ENCODE measurements at regions not wholly inside any gene's neighbourhood (a gene's known extent, or its start where the extent isn't known, plus 50 kb on each side); places are given as distances from the start of the nearest gene placed in this dataset.

- ATAC-seq (no peak), DNase-seq (no peak)
- POLR2A ChIA-PET, result no interaction called here
- no peaks in the 10 kb centered on the region for H3K4me1 Mint-ChIP-seq
- H3K4me3 Mint-ChIP-seq, result no peak overlapping the region
- H3K27me3 Mint-ChIP-seq, result peaks cover 7 to 27% (median 12%) of the 10 kb centered on the region in 5 donors
- no peak overlapping the region for H3K27ac Mint-ChIP-seq
- peaks cover 0 to 39% (median 27%) of the 10 kb centered on the region in 9 donors for H3K9me3 Mint-ChIP-seq
- peaks cover 0 to 25% (median 6%) of the 10 kb centered on the region in 3 donors for H3K36me3 Mint-ChIP-seq
These were observed 184.9 kb downstream of the URB2 start for GRCh38 chr1:229810961-229811360.

DNA sequence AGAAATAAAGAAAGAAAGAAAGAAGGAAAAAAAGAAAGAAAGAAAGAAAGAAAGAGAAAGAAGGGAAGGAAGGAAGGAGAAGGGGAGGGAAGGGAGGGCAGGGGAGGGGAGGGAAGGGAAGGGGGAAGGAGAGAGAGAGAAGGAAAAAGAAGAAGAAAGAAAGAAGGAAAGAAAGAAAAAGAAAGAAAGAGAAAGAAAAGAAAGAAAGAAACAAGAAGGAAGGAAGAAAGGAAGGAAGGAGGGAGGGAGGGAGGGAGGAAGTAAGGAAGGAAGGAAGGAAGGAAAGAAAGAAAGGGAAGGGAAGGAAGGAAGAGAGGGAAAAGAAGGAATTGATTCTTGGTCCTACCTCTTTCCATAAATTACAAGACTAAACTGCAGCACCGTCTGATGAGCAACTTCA is 186.1 kb downstream of the URB2 start:
- Mint-ChIP-seq H3K27ac (no peak overlapping the region), H3K9me3 (peaks cover 0 to 34% (median 25%) of the 10 kb centered on the region in 9 donors), H3K36me3 (peaks cover 0 to 25% (median 4%) of the 10 kb centered on the region in 3 donors), H3K4me1 (no peaks in the 10 kb centered on the region), H3K4me3 (no peak overlapping the region), H3K27me3 (peaks cover 7 to 27% (median 14%) of the 10 kb centered on the region in 5 donors)
- POLR2A ChIA-PET, result no interaction called here
- ATAC-seq (no peak), DNase-seq (no peak)

- ATAC-seq, result no peak
These were observed 186.6 kb downstream of the URB2 start for GRCh38 chr1:229812693-229813092.

DNA sequence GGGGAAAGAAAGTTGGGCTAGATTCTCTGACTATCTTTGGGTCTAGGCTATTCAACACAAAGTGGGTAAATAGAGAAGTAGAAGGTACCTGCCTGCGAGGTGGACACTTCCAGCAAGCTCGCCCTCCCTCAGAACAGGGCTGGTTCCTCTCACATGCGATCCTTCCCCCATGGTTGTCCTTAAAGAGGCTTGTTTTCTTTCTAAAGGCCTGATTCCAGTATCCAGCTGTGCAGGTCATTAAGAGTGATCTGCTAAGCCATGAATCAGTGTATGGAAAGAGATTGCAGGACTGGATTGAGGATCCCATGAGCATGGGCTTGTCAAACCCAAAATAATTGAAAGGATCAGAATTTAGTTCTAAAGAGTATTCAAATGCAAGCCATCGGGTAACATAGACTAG is 189.0 kb downstream of the URB2 start:
- Mint-ChIP-seq H3K4me1 (no peaks in the 10 kb centered on the region), H3K9me3 (peaks cover 0 to 29% (median 11%) of the 10 kb centered on the region in 9 donors), H3K4me3 (no peak overlapping the region), H3K27me3 (peaks cover 6 to 22% (median 9%) of the 10 kb centered on the region in 5 donors), H3K27ac (no peak overlapping the region), H3K36me3 (peaks cover 0 to 21% (median 1%) of the 10 kb centered on the region in 3 donors)
- POLR2A ChIA-PET, result no interaction called here
- ATAC-seq, result no peak
- no peak for DNase-seq

More at GRCh38 chr1:229812693-229813092, 186.6 kb downstream of the URB2 start:
- no peak for DNase-seq
- H3K4me1 Mint-ChIP-seq, result no peaks in the 10 kb centered on the region
- H3K27ac Mint-ChIP-seq, result no peak overlapping the region
- peaks cover 0 to 25% (median 4%) of the 10 kb centered on the region in 3 donors for H3K36me3 Mint-ChIP-seq
- H3K9me3 Mint-ChIP-seq, result peaks cover 0 to 30% (median 25%) of the 10 kb centered on the region in 9 donors
- no peak overlapping the region for H3K4me3 Mint-ChIP-seq
- H3K27me3 Mint-ChIP-seq, result peaks cover 6 to 27% (median 14%) of the 10 kb centered on the region in 5 donors
- POLR2A ChIA-PET, result no interaction called here

- POLR2A ChIA-PET, result no interaction called here
- ATAC-seq, result no peak
- DNase-seq, result no peak
- Mint-ChIP-seq H3K4me1 (no peaks in the 10 kb centered on the region), H3K27ac (no peak overlapping the region), H3K36me3 (peaks cover 0 to 12% (median 0%) of the 10 kb centered on the region in 3 donors), H3K9me3 (peaks cover 0 to 20% (median 3%) of the 10 kb centered on the region in 9 donors), H3K4me3 (no peak overlapping the region), H3K27me3 (peaks cover 6 to 13% (median 8%) of the 10 kb centered on the region in 5 donors)
These were observed 189.9 kb downstream of the URB2 start for GRCh38 chr1:229815961-229816360.

DNA sequence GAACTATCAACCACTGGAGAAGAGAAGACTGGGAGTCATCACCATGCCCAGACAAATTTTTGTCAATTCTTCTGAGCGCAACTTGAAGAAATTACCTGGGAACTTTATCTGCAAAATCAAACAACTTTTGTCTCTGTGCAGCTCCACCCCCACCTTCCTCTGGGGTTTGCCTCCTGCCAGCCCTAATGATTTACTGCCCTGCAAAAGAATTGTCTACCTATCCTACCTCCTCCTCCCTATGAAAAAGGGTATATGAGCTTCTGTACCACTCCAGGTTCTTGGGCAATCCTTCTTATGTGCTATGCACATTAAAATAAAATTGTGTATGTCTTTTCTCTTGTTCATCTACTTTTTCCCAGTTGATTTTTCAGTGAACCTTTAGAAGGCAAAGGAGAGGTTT is 191.9 kb downstream of the URB2 start:
- H3K27me3 Mint-ChIP-seq, result peaks cover 0 to 4% (median 1%) of the 10 kb centered on the region in 5 donors
- ATAC-seq (no peak), DNase-seq (no peak)
- peaks cover 0 to 10% (median 0%) of the 10 kb centered on the region in 3 donors for H3K36me3 Mint-ChIP-seq
- peaks cover 0 to 16% (median 0%) of the 10 kb centered on the region in 9 donors for H3K9me3 Mint-ChIP-seq
- H3K27ac Mint-ChIP-seq, result no peak overlapping the region
- no peaks in the 10 kb centered on the region for H3K4me1 Mint-ChIP-seq
- POLR2A ChIA-PET, result no interaction called here
- H3K4me3 Mint-ChIP-seq, result no peak overlapping the region

- H3K4me1 Mint-ChIP-seq, result no peaks in the 10 kb centered on the region
- ATAC-seq (no peak), DNase-seq (no peak)
- H3K27ac Mint-ChIP-seq, result no peak overlapping the region
- POLR2A ChIA-PET, result no interaction called here
- H3K36me3 Mint-ChIP-seq, result peaks cover 0 to 10% (median 0%) of the 10 kb centered on the region in 3 donors
- peaks cover 0 to 16% (median 0%) of the 10 kb centered on the region in 9 donors for H3K9me3 Mint-ChIP-seq
- H3K27me3 Mint-ChIP-seq, result peaks cover 0 to 4% (median 1%) of the 10 kb centered on the region in 5 donors
- H3K4me3 Mint-ChIP-seq, result no peak overlapping the region
These were observed 193.0 kb downstream of the URB2 start for GRCh38 chr1:229819091-229819490.

- Mint-ChIP-seq H3K27me3 (peaks cover 0 to 7% (median 1%) of the 10 kb centered on the region in 5 donors), H3K4me3 (no peak overlapping the region), H3K9me3 (peaks cover 0 to 34% (median 7%) of the 10 kb centered on the region in 9 donors), H3K4me1 (no peaks in the 10 kb centered on the region), H3K27ac (no peak overlapping the region), H3K36me3 (peaks cover 0 to 20% (median 8%) of the 10 kb centered on the region in 3 donors)
- POLR2A ChIA-PET, result no interaction called here
- DNase-seq (no peak), ATAC-seq (no peak)
These were observed 196.0 kb downstream of the URB2 start for GRCh38 chr1:229822026-229822425.

DNA sequence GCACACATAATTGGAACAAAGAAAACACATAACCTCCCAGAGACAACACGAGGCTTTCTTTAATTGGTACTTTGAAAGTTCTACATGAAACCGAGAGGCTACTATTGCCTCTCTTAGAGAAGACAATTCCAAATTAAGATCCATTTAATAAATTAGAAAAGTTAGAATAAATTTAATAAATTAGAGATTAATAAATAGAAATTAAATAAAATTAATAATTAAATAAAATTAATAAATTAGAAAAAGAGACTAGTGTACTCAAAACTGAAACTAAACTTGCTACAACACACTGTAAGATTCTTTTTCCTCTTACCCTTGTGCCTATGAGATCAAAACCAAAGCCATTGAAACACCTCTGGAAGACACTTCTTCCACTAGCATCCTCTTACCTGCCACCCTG is 199.0 kb downstream of the URB2 start:
- Mint-ChIP-seq H3K36me3 (peaks cover 0 to 21% (median 12%) of the 10 kb centered on the region in 3 donors), H3K4me1 (no peaks in the 10 kb centered on the region), H3K27ac (no peak overlapping the region), H3K4me3 (no peak overlapping the region), H3K9me3 (peaks cover 0 to 34% (median 13%) of the 10 kb centered on the region in 9 donors), H3K27me3 (peaks cover 0 to 15% (median 2%) of the 10 kb centered on the region in 5 donors)
- ATAC-seq (no peak), DNase-seq (no peak)
- POLR2A ChIA-PET, result no interaction called here

GRCh38 chr1:229828461-229828860 is 202.4 kb downstream of the URB2 start:
- peaks cover 0 to 21% (median 12%) of the 10 kb centered on the region in 3 donors for H3K36me3 Mint-ChIP-seq
- no peak for ATAC-seq
- peaks cover 0 to 34% (median 13%) of the 10 kb centered on the region in 9 donors for H3K9me3 Mint-ChIP-seq
- no peaks in the 10 kb centered on the region for H3K4me1 Mint-ChIP-seq
- DNase-seq, result no peak
- H3K4me3 Mint-ChIP-seq, result no peak overlapping the region
- peaks cover 0 to 33% (median 6%) of the 10 kb centered on the region in 5 donors for H3K27me3 Mint-ChIP-seq
- POLR2A ChIA-PET, result no interaction called here
- H3K27ac Mint-ChIP-seq, result no peak overlapping the region

DNA sequence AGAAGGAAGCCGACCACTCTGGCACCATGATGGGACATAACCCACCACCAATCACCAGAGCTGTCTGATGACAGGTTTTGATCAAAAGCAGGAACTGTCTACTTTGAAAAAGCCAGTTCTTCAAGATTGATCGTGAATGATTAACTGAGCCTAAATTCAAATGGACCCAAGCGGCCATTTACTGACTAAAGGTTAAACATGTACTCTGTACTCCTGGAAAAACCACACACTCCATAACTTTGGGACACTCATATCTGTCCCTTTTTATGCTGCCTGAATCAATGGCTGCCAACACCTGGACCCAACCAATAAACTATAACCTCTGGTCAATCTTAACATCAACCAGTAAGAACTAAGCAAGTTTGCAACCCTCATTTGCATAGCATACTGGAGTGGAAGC is 206.6 kb downstream of the URB2 start:
- Mint-ChIP-seq H3K27ac (no peak overlapping the region), H3K4me3 (no peak overlapping the region), H3K9me3 (peaks cover 0 to 8% (median 2%) of the 10 kb centered on the region in 9 donors), H3K27me3 (peaks cover 6 to 32% (median 14%) of the 10 kb centered on the region in 5 donors), H3K4me1 (no peaks in the 10 kb centered on the region), H3K36me3 (peaks cover 0 to 6% (median 0%) of the 10 kb centered on the region in 3 donors)
- POLR2A ChIA-PET, result no interaction called here
- ATAC-seq (no peak), DNase-seq (no peak)

DNA sequence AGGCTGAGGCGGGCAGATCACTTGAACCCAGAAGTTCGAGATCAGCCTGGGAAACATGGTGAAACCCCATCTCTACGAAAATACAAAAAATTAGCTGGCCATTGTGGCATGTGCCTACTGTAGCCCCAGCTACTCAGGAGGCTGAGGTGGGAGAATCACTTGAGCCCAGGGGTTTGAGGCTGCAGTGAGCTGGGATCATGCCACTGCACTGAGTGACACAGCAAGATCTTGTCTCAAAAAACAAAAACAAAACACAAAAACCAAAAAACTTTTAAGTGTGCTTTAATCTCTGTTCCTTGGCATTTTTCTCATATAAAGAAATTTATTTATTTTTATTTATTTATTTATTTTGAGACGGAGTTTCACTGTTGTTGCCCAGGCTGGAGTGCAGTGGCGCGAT is 208.2 kb downstream of the URB2 start:
- Mint-ChIP-seq H3K36me3 (no peaks in the 10 kb centered on the region), H3K4me1 (no peaks in the 10 kb centered on the region), H3K27me3 (peaks cover 7 to 30% (median 15%) of the 10 kb centered on the region in 5 donors), H3K27ac (no peak overlapping the region), H3K4me3 (no peak overlapping the region), H3K9me3 (no peaks in the 10 kb centered on the region)
- DNase-seq (no peak), ATAC-seq (no peak)
- POLR2A ChIA-PET, result no interaction called here

DNA sequence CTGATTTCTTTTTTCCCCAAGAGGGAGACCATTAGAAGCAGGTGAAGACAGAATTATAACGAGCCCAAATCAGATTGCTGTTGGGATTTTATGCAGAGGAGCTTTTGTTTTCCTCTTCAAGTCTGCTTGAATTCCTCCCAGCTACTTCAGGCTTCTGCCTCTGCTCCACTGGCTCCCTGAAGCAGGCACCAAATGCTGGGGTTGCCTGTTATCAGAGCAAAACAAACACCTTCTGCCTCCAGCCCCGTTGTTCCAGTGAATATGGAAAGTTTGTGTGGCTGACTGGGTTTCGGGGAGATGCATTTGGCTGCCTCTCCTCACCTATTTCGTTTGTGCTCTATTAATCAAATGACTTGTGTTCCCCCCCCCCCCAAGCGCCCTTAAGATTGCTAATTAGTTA is 209.2 kb downstream of the URB2 start:
- ATAC-seq, result no peak
- Mint-ChIP-seq H3K9me3 (no peaks in the 10 kb centered on the region), H3K27ac (no peak overlapping the region), H3K27me3 (peaks cover 5 to 35% (median 15%) of the 10 kb centered on the region in 5 donors), H3K4me1 (no peaks in the 10 kb centered on the region), H3K36me3 (no peaks in the 10 kb centered on the region), H3K4me3 (no peak overlapping the region)
- no peak for DNase-seq
- POLR2A ChIA-PET, result no interaction called here

- H3K27me3 Mint-ChIP-seq, result peaks cover 5 to 29% (median 13%) of the 10 kb centered on the region in 5 donors
- peaks cover 0 to 2% (median 2%) of the 10 kb centered on the region in 4 donors for H3K4me1 Mint-ChIP-seq
- ATAC-seq (no peak), DNase-seq (no peak)
- H3K4me3 Mint-ChIP-seq, result no peak overlapping the region
- POLR2A ChIA-PET, result interaction anchor here (0.5 kb wide), 1 partner anchor 1659 kb away, joined by 3 read pairs; no protein-coding TSS in a partner anchor
- no peak overlapping the region for H3K27ac Mint-ChIP-seq
- H3K36me3 Mint-ChIP-seq, result no peaks in the 10 kb centered on the region
- no peaks in the 10 kb centered on the region for H3K9me3 Mint-ChIP-seq
These were observed 210.3 kb downstream of the URB2 start for GRCh38 chr1:229836324-229836723.

All from naive thymus-derived CD8-positive, alpha-beta T cell (primary cell).